PFSK-1 (cell line): ENCODE measurements at regions not wholly inside any gene's neighbourhood (a gene's known extent, or its start where the extent isn't known, plus 50 kb on each side); places are given as distances from the start of the nearest gene placed in this dataset.

Experiments used
- FOXP2 ChIP-seq: optimal IDR thresholded peaks from 2 replicates; pipeline ENCODE3; 2011; ENCODE audit warnings: borderline replicate concordance, control low read depth, inconsistent platforms; ENCODE audit not compliant: insufficient read depth; ENCODE audit errors: extremely low read length, extremely low read depth
- POLR2AphosphoS5 ChIP-seq: IDR thresholded peaks from 2 replicates; pipeline ENCODE4 v1.6.1; 2012; ENCODE audit warnings: low read depth, mild to moderate bottlenecking, control low read depth, low read length, moderate library complexity
- REST ChIP-seq, 2 experiments: IDR thresholded peaks; 2 replicates each; pipeline versions ENCODE4 v1.6.1 to v1.8.0; 2011 to 2012; ENCODE audit warnings: low read depth in 2 of 2, low read length in 2 of 2, control low read depth in 1 of 2, inconsistent platforms in 1 of 2, mild to moderate bottlenecking in 1 of 2, moderate library complexity in 1 of 2; ENCODE audit not compliant: insufficient read depth in 1 of 2
- SIN3A ChIP-seq: IDR thresholded peaks from 2 replicates; pipeline ENCODE4 v1.6.1; 2012; ENCODE audit warnings: mild to moderate bottlenecking, low read length, moderate library complexity, borderline replicate concordance; ENCODE audit not compliant: insufficient read depth
- TAF1 ChIP-seq: IDR thresholded peaks from 2 replicates; pipeline ENCODE4 v1.6.1; 2012; ENCODE audit warnings: low read length, control low read depth, borderline replicate concordance; ENCODE audit not compliant: insufficient read depth

- TF ChIP-seq POLR2AphosphoS5 (no peak), FOXP2 (no peak), SIN3A (no peak), TAF1 (no peak), REST (IDR thresholded peaks at IDR 0.05; ENCODE audit: insufficient read depth in 1 of 2, low read depth in 2 of 2, low read length in 2 of 2) (no peak)
These were observed 383.7 kb downstream of the MAFB start for GRCh38 chr20:40305303-40305702.

- TF ChIP-seq FOXP2 (no peak), POLR2AphosphoS5 (no peak), TAF1 (no peak), SIN3A (no peak), REST (IDR thresholded peaks at IDR 0.05; ENCODE audit: insufficient read depth in 1 of 2, low read depth in 2 of 2, low read length in 2 of 2) (no peak)
These were observed 384.9 kb downstream of the MAFB start for GRCh38 chr20:40304119-40304613.

- TF ChIP-seq REST (IDR thresholded peaks at IDR 0.05; ENCODE audit: insufficient read depth in 1 of 2, low read depth in 2 of 2, low read length in 2 of 2) (no peak), FOXP2 (no peak)
These were observed 394.3 kb downstream of the MAFB start for GRCh38 chr20:40294747-40295146.

- TF ChIP-seq SIN3A: no peak
- no peak for TF ChIP-seq REST (IDR thresholded peaks at IDR 0.05; ENCODE audit: insufficient read depth in 1 of 2, low read depth in 2 of 2, low read length in 2 of 2)
- TF ChIP-seq POLR2AphosphoS5: no peak
- TF ChIP-seq TAF1: no peak
- no peak for TF ChIP-seq FOXP2
These were observed 394.9 kb downstream of the MAFB start for GRCh38 chr20:40294175-40294574.

GRCh38 chr20:40293740-40294139, 395.3 kb downstream of the MAFB start:
- TF ChIP-seq TAF1: no peak
- TF ChIP-seq REST (IDR thresholded peaks at IDR 0.05; ENCODE audit: insufficient read depth in 1 of 2, low read depth in 2 of 2, low read length in 2 of 2): no peak
- TF ChIP-seq SIN3A: no peak
- TF ChIP-seq FOXP2: no peak
- no peak for TF ChIP-seq POLR2AphosphoS5
